ENCODE measurements at regions not wholly inside any gene's neighbourhood (a gene's known extent, or its start where the extent isn't known, plus 50 kb on each side); places are given as distances from the start of the nearest gene placed in this dataset.
A peak's percentile ranks its signal among the peaks of the same experiment; 100 is the strongest.
"Not testable (repeated sequence)": the region's sequence is repeated elsewhere in the genome, so short reads cannot be mapped to it uniquely, and the experiment has no call there.

- H3K4me1 Mint-ChIP-seq, result peaks cover 11% of the 10 kb centered on the region
- no peaks in the 10 kb centered on the region for H3K9me3 Mint-ChIP-seq
- H3K36me3 Mint-ChIP-seq, result peaks cover 6% of the 10 kb centered on the region
- no peak for ATAC-seq
- H3K27ac Mint-ChIP-seq, result no peak overlapping the region
- H3K4me3 Mint-ChIP-seq, result no peak overlapping the region
- H3K27me3 Mint-ChIP-seq, result no peaks in the 10 kb centered on the region
These were observed 68.3 kb downstream of the DYRK2 start for GRCh38 chr12:67716817-67717216.

GRCh38 chr12:67719303-67719702 lies 70.8 kb downstream of the DYRK2 start:
- not testable (repeated sequence) for ATAC-seq, H3K4me3 Mint-ChIP-seq, H3K27me3 Mint-ChIP-seq, H3K27ac Mint-ChIP-seq, H3K36me3 Mint-ChIP-seq, H3K9me3 Mint-ChIP-seq, H3K4me1 Mint-ChIP-seq

- no peak for ATAC-seq
These were observed 71.9 kb downstream of the DYRK2 start for GRCh38 chr12:67720351-67720856.

GRCh38 chr12:67721248-67721647 lies 72.7 kb downstream of the DYRK2 start:
- ATAC-seq, result no peak
- H3K4me1 Mint-ChIP-seq, result no peaks in the 10 kb centered on the region
- no peak overlapping the region for H3K27ac Mint-ChIP-seq
- no peaks in the 10 kb centered on the region for H3K27me3 Mint-ChIP-seq
- no peaks in the 10 kb centered on the region for H3K9me3 Mint-ChIP-seq
- no peak overlapping the region for H3K4me3 Mint-ChIP-seq
- no peaks in the 10 kb centered on the region for H3K36me3 Mint-ChIP-seq

More at GRCh38 chr12:67720351-67720856, 71.9 kb downstream of the DYRK2 start:
- Mint-ChIP-seq H3K4me1 (no peaks in the 10 kb centered on the region), H3K36me3 (no peaks in the 10 kb centered on the region), H3K27ac (no peak overlapping the region), H3K4me3 (no peak overlapping the region), H3K9me3 (no peaks in the 10 kb centered on the region), H3K27me3 (no peaks in the 10 kb centered on the region)

GRCh38 chr12:67722296-67722695 lies 73.8 kb downstream of the DYRK2 start:
- no peak overlapping the region for H3K4me3 Mint-ChIP-seq
- H3K27ac Mint-ChIP-seq, result no peak overlapping the region
- no peaks in the 10 kb centered on the region for H3K9me3 Mint-ChIP-seq
- no peak for ATAC-seq
- no peaks in the 10 kb centered on the region for H3K36me3 Mint-ChIP-seq
- H3K4me1 Mint-ChIP-seq, result no peaks in the 10 kb centered on the region
- H3K27me3 Mint-ChIP-seq, result no peaks in the 10 kb centered on the region

- Mint-ChIP-seq H3K36me3 (no peaks in the 10 kb centered on the region), H3K9me3 (no peaks in the 10 kb centered on the region), H3K4me1 (no peaks in the 10 kb centered on the region), H3K4me3 (no peak overlapping the region), H3K27me3 (peaks cover 3% of the 10 kb centered on the region), H3K27ac (no peak overlapping the region)
- no peak for ATAC-seq
These were observed 78.3 kb downstream of the DYRK2 start for GRCh38 chr12:67726868-67727267.

- ATAC-seq, result no peak
- no peak overlapping the region for H3K27ac Mint-ChIP-seq
- no peaks in the 10 kb centered on the region for H3K9me3 Mint-ChIP-seq
- no peaks in the 10 kb centered on the region for H3K36me3 Mint-ChIP-seq
- peaks cover 9% of the 10 kb centered on the region for H3K27me3 Mint-ChIP-seq
- H3K4me3 Mint-ChIP-seq, result no peak overlapping the region
- H3K4me1 Mint-ChIP-seq, result no peaks in the 10 kb centered on the region
These were observed 79.4 kb downstream of the DYRK2 start for GRCh38 chr12:67727702-67728666.

GRCh38 chr12:67732857-67733256 lies 84.3 kb downstream of the DYRK2 start:
- ATAC-seq, result no peak

GRCh38 chr12:67735868-67736267 lies 87.3 kb downstream of the DYRK2 start:
- H3K27ac Mint-ChIP-seq, result no peak overlapping the region

More at GRCh38 chr12:67732857-67733256, 84.3 kb downstream of the DYRK2 start:
- no peak overlapping the region for H3K27ac Mint-ChIP-seq
- H3K27me3 Mint-ChIP-seq, result peaks cover 9% of the 10 kb centered on the region
- H3K36me3 Mint-ChIP-seq, result no peaks in the 10 kb centered on the region
- H3K9me3 Mint-ChIP-seq, result no peaks in the 10 kb centered on the region
- H3K4me1 Mint-ChIP-seq, result no peaks in the 10 kb centered on the region
- H3K4me3 Mint-ChIP-seq, result no peak overlapping the region

GRCh38 chr12:67740711-67741110 lies 92.2 kb downstream of the DYRK2 start:
- Mint-ChIP-seq H3K9me3 (peaks cover under 1% of the 10 kb centered on the region), H3K4me3 (no peak overlapping the region), H3K27me3 (no peaks in the 10 kb centered on the region), H3K27ac (no peak overlapping the region), H3K4me1 (no peaks in the 10 kb centered on the region), H3K36me3 (peaks cover under 1% of the 10 kb centered on the region)
- ATAC-seq, result no peak

More at GRCh38 chr12:67735868-67736267, 87.3 kb downstream of the DYRK2 start:
- no peak for ATAC-seq
- H3K4me3 Mint-ChIP-seq, result no peak overlapping the region
- no peaks in the 10 kb centered on the region for H3K9me3 Mint-ChIP-seq
- H3K27me3 Mint-ChIP-seq, result peaks cover 9% of the 10 kb centered on the region
- H3K4me1 Mint-ChIP-seq, result no peaks in the 10 kb centered on the region
- H3K36me3 Mint-ChIP-seq, result no peaks in the 10 kb centered on the region

- peaks cover 5% of the 10 kb centered on the region for H3K9me3 Mint-ChIP-seq
- H3K36me3 Mint-ChIP-seq, result peaks cover 4% of the 10 kb centered on the region
- H3K27me3 Mint-ChIP-seq, result no peaks in the 10 kb centered on the region
- ATAC-seq, result no peak
- no peaks in the 10 kb centered on the region for H3K4me1 Mint-ChIP-seq
- H3K27ac Mint-ChIP-seq, result no peak overlapping the region
- H3K4me3 Mint-ChIP-seq, result no peak overlapping the region
These were observed 92.7 kb downstream of the DYRK2 start for GRCh38 chr12:67741270-67741669.

- H3K27me3 Mint-ChIP-seq, result no peaks in the 10 kb centered on the region
- no peak overlapping the region for H3K27ac Mint-ChIP-seq
- H3K36me3 Mint-ChIP-seq, result peaks cover 4% of the 10 kb centered on the region
- no peak overlapping the region for H3K4me3 Mint-ChIP-seq
- H3K9me3 Mint-ChIP-seq, result peaks cover 5% of the 10 kb centered on the region
- ATAC-seq, result no peak
- H3K4me1 Mint-ChIP-seq, result no peaks in the 10 kb centered on the region
These were observed 93.9 kb downstream of the DYRK2 start for GRCh38 chr12:67742461-67742860.

GRCh38 chr12:67747869-67748742 lies 99.6 kb downstream of the DYRK2 start:
- peaks cover 5% of the 10 kb centered on the region for H3K9me3 Mint-ChIP-seq
- H3K27me3 Mint-ChIP-seq, result no peaks in the 10 kb centered on the region
- peak overlapping the region; percentile 9 for H3K27ac Mint-ChIP-seq
- no peaks in the 10 kb centered on the region for H3K4me1 Mint-ChIP-seq
- no peak for ATAC-seq
- H3K36me3 Mint-ChIP-seq, result peaks cover 4% of the 10 kb centered on the region
- no peak overlapping the region for H3K4me3 Mint-ChIP-seq

GRCh38 chr12:67748743-67749040 lies 100.1 kb downstream of the DYRK2 start:
- Mint-ChIP-seq H3K4me3 (no peak overlapping the region), H3K27ac (no peak overlapping the region), H3K36me3 (peaks cover 4% of the 10 kb centered on the region), H3K27me3 (no peaks in the 10 kb centered on the region), H3K4me1 (no peaks in the 10 kb centered on the region), H3K9me3 (peaks cover 5% of the 10 kb centered on the region)
- ATAC-seq, result no peak

- no peak overlapping the region for H3K4me3 Mint-ChIP-seq
- peaks cover 11% of the 10 kb centered on the region for H3K4me1 Mint-ChIP-seq
- H3K9me3 Mint-ChIP-seq, result peaks cover 4% of the 10 kb centered on the region
- H3K27me3 Mint-ChIP-seq, result no peaks in the 10 kb centered on the region
- H3K27ac Mint-ChIP-seq, result no peak overlapping the region
- peaks cover 4% of the 10 kb centered on the region for H3K36me3 Mint-ChIP-seq
- no peak for ATAC-seq
These were observed 102.1 kb downstream of the DYRK2 start for GRCh38 chr12:67750513-67751183.
